ENCODE measurements at regions not wholly inside any gene's neighbourhood (a gene's known extent, or its start where the extent isn't known, plus 50 kb on each side); places are given as distances from the start of the nearest gene placed in this dataset.

DNA sequence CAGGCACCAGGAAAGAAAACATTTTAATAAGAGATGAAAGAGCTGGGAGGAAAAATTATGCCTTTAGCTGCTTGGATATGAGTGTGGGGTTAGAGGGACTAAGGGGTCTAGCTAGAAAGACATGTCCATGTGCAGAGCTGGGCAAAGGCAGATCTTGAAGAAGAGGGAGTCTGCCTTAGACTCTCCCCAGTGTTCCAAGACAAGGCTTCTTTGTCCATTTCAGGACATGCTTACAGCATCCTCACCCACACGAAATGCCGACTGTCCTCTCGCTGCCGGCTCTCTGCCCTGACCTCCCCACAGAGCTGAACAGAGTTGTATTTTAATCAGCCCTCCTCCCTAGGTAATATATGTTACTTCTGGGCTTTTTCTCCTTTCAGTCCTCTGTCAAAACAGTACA, 100.7 kb upstream of the ATP1B1 start:
- DNase-seq (no peak), ATAC-seq (ENCODE audit: low read depth in 2 of 2) (no peak)
- no peak overlapping the region for H3K27ac ChIP-seq (ENCODE audit: insufficient read depth, low read length, poor library complexity, severe bottlenecking)
- H3K36me3 Mint-ChIP-seq = no peaks in the 10 kb centered on the region
- no peaks in the 10 kb centered on the region for H3K4me1 ChIP-seq (ENCODE audit: control insufficient read depth, insufficient read depth, low read length, poor library complexity, severe bottlenecking)
- no peaks in the 10 kb centered on the region for H3K9me3 ChIP-seq (ENCODE audit: control insufficient read depth in 2 of 2, low read length in 2 of 2)
- no peak overlapping the region for H3K4me3 ChIP-seq (ENCODE audit: low read depth, low read length)
- H3K36me3 ChIP-seq (ENCODE audit: control insufficient read depth, insufficient read depth, low read length) = no peaks in the 10 kb centered on the region
- H3K4me3 Mint-ChIP-seq = no peak overlapping the region
- peaks cover 9% of the 10 kb centered on the region for H3K27me3 Mint-ChIP-seq
- no peaks in the 10 kb centered on the region for H3K27me3 ChIP-seq (ENCODE audit: control insufficient read depth, insufficient read depth, low read length)
- H3K27ac Mint-ChIP-seq = no peak overlapping the region
- H3K4me1 Mint-ChIP-seq = peaks cover 0 to 2% (median 0%) of the 10 kb centered on the region in 4 donors
- H3K9me3 Mint-ChIP-seq = peaks cover 0 to 3% (median 0%) of the 10 kb centered on the region in 7 donors

DNA sequence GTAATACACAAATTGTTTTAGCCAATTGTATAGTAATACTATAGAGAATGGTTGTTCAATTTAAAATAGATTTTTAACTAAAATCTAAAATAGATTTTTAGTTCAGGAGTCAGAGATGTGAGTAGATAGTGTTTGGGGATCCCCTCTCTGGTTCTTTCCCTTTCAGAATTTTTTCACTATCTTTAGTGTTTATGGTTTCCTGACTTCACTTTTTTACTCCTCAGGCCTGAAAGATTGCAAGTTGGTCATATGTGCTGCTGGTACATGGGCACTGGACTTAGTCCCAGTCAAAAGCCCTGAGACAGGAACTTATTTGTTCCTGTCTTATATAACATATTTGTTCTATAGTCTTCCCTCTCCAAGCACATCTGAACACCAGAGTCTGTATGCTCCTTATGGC, 96.8 kb upstream of the ATP1B1 start:
- H3K36me3 ChIP-seq (ENCODE audit: control insufficient read depth, insufficient read depth, low read length) = no peaks in the 10 kb centered on the region
- H3K27me3 ChIP-seq (ENCODE audit: control insufficient read depth, insufficient read depth, low read length) = no peaks in the 10 kb centered on the region
- no peak overlapping the region for H3K27ac Mint-ChIP-seq
- ATAC-seq (ENCODE audit: low read depth in 2 of 2) = no peak
- H3K9me3 Mint-ChIP-seq = no peaks in the 10 kb centered on the region
- no peak overlapping the region for H3K27ac ChIP-seq (ENCODE audit: insufficient read depth, low read length, poor library complexity, severe bottlenecking)
- peaks cover 4% of the 10 kb centered on the region for H3K27me3 Mint-ChIP-seq
- no peak overlapping the region for H3K4me3 Mint-ChIP-seq
- no peaks in the 10 kb centered on the region for H3K36me3 Mint-ChIP-seq
- H3K4me3 ChIP-seq (ENCODE audit: low read depth, low read length) = no peak overlapping the region
- no peak for DNase-seq
- no peaks in the 10 kb centered on the region for H3K4me1 ChIP-seq (ENCODE audit: control insufficient read depth, insufficient read depth, low read length, poor library complexity, severe bottlenecking)
- no peaks in the 10 kb centered on the region for H3K4me1 Mint-ChIP-seq
- no peaks in the 10 kb centered on the region for H3K9me3 ChIP-seq (ENCODE audit: control insufficient read depth in 2 of 2, low read length in 2 of 2)

DNA sequence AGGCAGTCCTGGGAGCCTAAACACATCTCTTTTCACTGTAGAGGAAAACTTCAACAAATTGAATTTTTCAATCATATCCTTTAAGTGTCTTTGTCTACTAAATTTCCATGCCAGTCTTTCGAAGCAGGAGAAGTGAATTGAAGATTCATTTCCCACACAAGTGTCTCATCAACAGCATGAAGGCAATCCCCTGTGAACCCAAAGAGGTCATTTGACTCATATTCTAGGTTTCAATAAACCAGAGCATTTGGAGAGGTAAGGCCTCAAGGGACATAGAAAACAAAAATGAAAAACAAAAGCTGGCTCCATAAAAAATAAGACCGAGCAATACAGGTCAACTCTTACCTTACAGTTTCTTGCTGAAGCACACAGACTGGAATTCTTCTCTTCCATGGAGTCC, 94.1 kb upstream of the ATP1B1 start:
- Mint-ChIP-seq H3K4me3 (no peak overlapping the region), H3K4me1 (no peaks in the 10 kb centered on the region), H3K27ac (no peak overlapping the region), H3K27me3 (peaks cover 4% of the 10 kb centered on the region), H3K36me3 (no peaks in the 10 kb centered on the region), H3K9me3 (no peaks in the 10 kb centered on the region)
- H3K9me3 ChIP-seq (ENCODE audit: control insufficient read depth in 2 of 2, low read length in 2 of 2) = no peaks in the 10 kb centered on the region
- ATAC-seq (ENCODE audit: low read depth in 2 of 2) = no peak
- no peaks in the 10 kb centered on the region for H3K27me3 ChIP-seq (ENCODE audit: control insufficient read depth, insufficient read depth, low read length)
- DNase-seq = no peak
- H3K4me1 ChIP-seq (ENCODE audit: control insufficient read depth, insufficient read depth, low read length, poor library complexity, severe bottlenecking) = no peaks in the 10 kb centered on the region
- H3K27ac ChIP-seq (ENCODE audit: insufficient read depth, low read length, poor library complexity, severe bottlenecking) = no peak overlapping the region
- no peak overlapping the region for H3K4me3 ChIP-seq (ENCODE audit: low read depth, low read length)
- no peaks in the 10 kb centered on the region for H3K36me3 ChIP-seq (ENCODE audit: control insufficient read depth, insufficient read depth, low read length)

DNA sequence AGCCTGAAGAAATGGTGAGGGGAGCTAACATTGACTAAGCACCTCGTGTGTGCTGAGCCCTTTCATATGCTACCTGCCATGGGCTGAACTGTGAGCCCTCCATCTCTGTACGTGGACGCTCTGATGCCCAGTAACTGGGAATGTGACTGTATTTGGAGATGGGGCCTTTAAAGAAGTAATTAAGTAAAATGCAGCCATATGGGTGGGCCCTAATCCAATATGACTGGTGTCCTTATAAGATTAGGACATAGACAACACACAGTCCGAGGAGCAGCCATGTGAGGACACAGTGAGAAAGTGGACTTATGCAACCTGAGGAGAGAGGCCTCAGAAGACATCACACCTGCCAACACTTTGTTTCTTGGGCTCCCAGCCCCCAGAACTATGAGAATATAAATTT, 92.7 kb upstream of the ATP1B1 start:
- ATAC-seq (ENCODE audit: low read depth in 2 of 2) = no peak
- Histone ChIP-seq H3K9me3 (ENCODE audit: control insufficient read depth in 2 of 2, low read length in 2 of 2) (no peaks in the 10 kb centered on the region), H3K4me1 (ENCODE audit: control insufficient read depth, insufficient read depth, low read length, poor library complexity, severe bottlenecking) (no peaks in the 10 kb centered on the region), H3K27ac (ENCODE audit: insufficient read depth, low read length, poor library complexity, severe bottlenecking) (no peak overlapping the region), H3K36me3 (ENCODE audit: control insufficient read depth, insufficient read depth, low read length) (no peaks in the 10 kb centered on the region), H3K27me3 (ENCODE audit: control insufficient read depth, insufficient read depth, low read length) (no peaks in the 10 kb centered on the region), H3K4me3 (ENCODE audit: low read depth, low read length) (no peak overlapping the region)
- Mint-ChIP-seq H3K27me3 (peaks cover 4% of the 10 kb centered on the region), H3K4me3 (no peak overlapping the region), H3K4me1 (peaks cover 0 to 7% (median 0%) of the 10 kb centered on the region in 4 donors), H3K36me3 (no peaks in the 10 kb centered on the region), H3K27ac (no peak overlapping the region), H3K9me3 (no peaks in the 10 kb centered on the region)
- DNase-seq = no peak

DNA sequence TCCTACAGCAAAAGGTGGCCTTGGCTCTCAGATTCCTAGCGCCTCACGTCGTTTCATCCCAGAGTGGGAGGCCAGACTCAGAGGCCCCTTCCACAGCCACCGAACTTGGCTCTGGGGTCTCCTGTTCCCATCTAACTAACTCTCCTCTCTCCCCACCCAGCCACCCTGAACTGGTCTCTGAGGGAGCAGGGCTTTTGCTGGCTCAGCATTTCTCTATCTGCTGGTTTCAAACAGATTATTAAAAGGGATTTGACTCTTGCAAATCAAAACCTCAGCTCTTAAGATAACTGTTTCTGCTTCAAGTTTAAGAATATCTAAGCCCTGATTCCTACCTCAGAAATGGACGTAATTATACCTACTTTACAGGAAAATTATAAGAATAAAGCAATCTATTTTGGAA, 91.0 kb upstream of the ATP1B1 start:
- ATAC-seq (ENCODE audit: low read depth in 2 of 2) = no peak
- Histone ChIP-seq H3K9me3 (ENCODE audit: control insufficient read depth in 2 of 2, low read length in 2 of 2) (no peaks in the 10 kb centered on the region), H3K27me3 (ENCODE audit: control insufficient read depth, insufficient read depth, low read length) (no peaks in the 10 kb centered on the region), H3K27ac (ENCODE audit: insufficient read depth, low read length, poor library complexity, severe bottlenecking) (no peak overlapping the region), H3K36me3 (ENCODE audit: control insufficient read depth, insufficient read depth, low read length) (no peaks in the 10 kb centered on the region), H3K4me1 (ENCODE audit: control insufficient read depth, insufficient read depth, low read length, poor library complexity, severe bottlenecking) (no peaks in the 10 kb centered on the region), H3K4me3 (ENCODE audit: low read depth, low read length) (no peak overlapping the region)
- no peak for DNase-seq
- Mint-ChIP-seq H3K36me3 (no peaks in the 10 kb centered on the region), H3K27ac (no peak overlapping the region), H3K4me3 (no peak overlapping the region), H3K4me1 (peaks cover 0 to 14% (median 0%) of the 10 kb centered on the region in 4 donors), H3K27me3 (peaks cover 9% of the 10 kb centered on the region), H3K9me3 (no peaks in the 10 kb centered on the region)

DNA sequence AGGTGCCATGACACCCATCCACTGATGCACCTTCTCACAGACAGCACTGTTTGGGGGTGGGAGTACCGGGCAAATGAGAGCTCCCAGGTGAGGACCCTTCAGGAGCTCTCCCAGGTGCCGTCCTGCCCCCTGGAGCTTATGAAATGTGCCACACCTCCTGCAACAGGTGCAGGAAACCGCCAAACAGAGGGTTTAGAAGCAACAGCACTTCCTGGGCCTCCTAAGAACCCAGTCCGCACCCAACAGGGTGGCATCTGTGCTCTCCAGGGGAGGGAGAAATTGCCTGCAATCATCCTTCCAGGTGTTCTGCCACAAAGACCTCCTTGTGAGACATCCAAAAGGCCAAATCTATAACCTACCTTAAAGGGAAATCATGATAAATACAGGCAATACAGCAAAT, 87.7 kb upstream of the ATP1B1 start:
- no peaks in the 10 kb centered on the region for H3K27me3 ChIP-seq (ENCODE audit: control insufficient read depth, insufficient read depth, low read length)
- no peaks in the 10 kb centered on the region for H3K9me3 ChIP-seq (ENCODE audit: control insufficient read depth in 2 of 2, low read length in 2 of 2)
- Mint-ChIP-seq H3K27ac (no peak overlapping the region), H3K27me3 (peaks cover 20% of the 10 kb centered on the region), H3K4me1 (peaks cover 0 to 14% (median 0%) of the 10 kb centered on the region in 4 donors), H3K9me3 (peaks cover 0 to 3% (median 0%) of the 10 kb centered on the region in 7 donors), H3K36me3 (no peaks in the 10 kb centered on the region), H3K4me3 (no peak overlapping the region)
- H3K36me3 ChIP-seq (ENCODE audit: control insufficient read depth, insufficient read depth, low read length) = no peaks in the 10 kb centered on the region
- H3K27ac ChIP-seq (ENCODE audit: insufficient read depth, low read length, poor library complexity, severe bottlenecking) = no peak overlapping the region
- H3K4me3 ChIP-seq (ENCODE audit: low read depth, low read length) = no peak overlapping the region
- DNase-seq = peak in 1 of 3 donors; percentile 50
- ATAC-seq (ENCODE audit: low read depth in 2 of 2) = no peak
- H3K4me1 ChIP-seq (ENCODE audit: control insufficient read depth, insufficient read depth, low read length, poor library complexity, severe bottlenecking) = no peaks in the 10 kb centered on the region

DNA sequence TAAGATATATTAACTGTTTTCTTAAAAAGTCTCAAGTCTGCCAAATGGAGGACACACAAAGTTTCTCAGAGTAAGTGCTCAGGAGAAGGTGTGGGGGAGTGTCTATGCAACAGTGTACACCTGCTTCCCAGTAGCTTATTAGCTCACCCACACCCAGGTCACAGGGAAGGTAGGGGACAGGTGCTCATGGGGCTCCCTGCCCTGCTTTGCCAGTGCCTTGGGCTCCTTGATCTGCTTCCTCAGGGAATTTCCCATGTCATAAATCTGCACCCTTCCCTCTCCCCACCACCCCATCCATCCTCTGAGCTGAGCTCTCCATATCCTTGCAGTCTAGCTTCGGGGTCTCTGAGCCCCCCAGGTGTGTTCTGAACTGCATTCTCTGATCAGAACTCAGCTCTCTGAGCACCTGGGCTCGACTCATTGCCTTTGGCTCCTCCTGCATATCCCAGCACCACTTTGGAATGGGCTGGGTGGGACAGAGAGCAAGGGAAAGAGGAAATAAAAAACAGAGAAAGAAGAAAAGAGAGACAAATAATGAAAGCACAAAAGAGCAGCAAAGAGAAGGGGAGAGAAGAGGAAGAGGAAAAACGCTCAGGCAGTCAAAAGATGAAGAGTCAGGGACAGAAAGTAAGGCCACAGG, 87.0 kb upstream of the ATP1B1 start:
- Mint-ChIP-seq H3K27ac (peak overlapping the region in 1 of 3 donors; percentile 26), H3K27me3 (peaks cover 25% of the 10 kb centered on the region), H3K36me3 (no peaks in the 10 kb centered on the region), H3K9me3 (peaks cover 0 to 3% (median 0%) of the 10 kb centered on the region in 7 donors), H3K4me1 (peaks cover 0 to 14% (median 0%) of the 10 kb centered on the region in 4 donors), H3K4me3 (no peak overlapping the region)
- Histone ChIP-seq H3K27me3 (ENCODE audit: control insufficient read depth, insufficient read depth, low read length) (no peaks in the 10 kb centered on the region), H3K27ac (ENCODE audit: insufficient read depth, low read length, poor library complexity, severe bottlenecking) (no peak overlapping the region), H3K4me1 (ENCODE audit: control insufficient read depth, insufficient read depth, low read length, poor library complexity, severe bottlenecking) (no peaks in the 10 kb centered on the region), H3K9me3 (ENCODE audit: control insufficient read depth in 2 of 2, low read length in 2 of 2) (no peaks in the 10 kb centered on the region), H3K4me3 (ENCODE audit: low read depth, low read length) (no peak overlapping the region), H3K36me3 (ENCODE audit: control insufficient read depth, insufficient read depth, low read length) (no peaks in the 10 kb centered on the region)
- DNase-seq = no peak
- ATAC-seq (ENCODE audit: low read depth in 2 of 2) = no peak

DNA sequence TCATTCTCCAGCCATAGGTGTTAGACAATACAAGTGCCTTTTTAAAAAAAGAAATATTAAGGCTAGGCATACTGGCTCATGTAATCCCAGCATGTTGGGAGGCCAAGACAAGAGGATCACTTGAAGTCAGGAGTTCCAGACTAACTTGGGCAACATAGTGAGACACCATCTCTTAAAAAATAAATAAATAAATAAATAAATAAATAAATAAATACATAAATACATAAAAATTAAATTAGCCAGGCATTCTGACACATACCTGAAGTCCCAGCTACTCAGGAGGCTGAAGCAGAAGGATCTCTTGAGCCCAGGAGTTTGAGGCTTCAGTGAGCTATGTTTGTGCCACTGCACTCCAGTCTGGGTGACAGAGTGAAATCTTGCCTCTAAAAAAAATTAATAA, 85.8 kb upstream of the ATP1B1 start:
- DNase-seq (no peak), ATAC-seq (ENCODE audit: low read depth in 2 of 2) (no peak)
- Histone ChIP-seq H3K27me3 (ENCODE audit: control insufficient read depth, insufficient read depth, low read length) (no peaks in the 10 kb centered on the region), H3K4me1 (ENCODE audit: control insufficient read depth, insufficient read depth, low read length, poor library complexity, severe bottlenecking) (no peaks in the 10 kb centered on the region), H3K9me3 (ENCODE audit: control insufficient read depth in 2 of 2, low read length in 2 of 2) (no peaks in the 10 kb centered on the region), H3K36me3 (ENCODE audit: control insufficient read depth, insufficient read depth, low read length) (no peaks in the 10 kb centered on the region), H3K27ac (ENCODE audit: insufficient read depth, low read length, poor library complexity, severe bottlenecking) (no peak overlapping the region), H3K4me3 (ENCODE audit: low read depth, low read length) (no peak overlapping the region)
- H3K36me3 Mint-ChIP-seq = no peaks in the 10 kb centered on the region
- peaks cover 25% of the 10 kb centered on the region for H3K27me3 Mint-ChIP-seq
- H3K4me3 Mint-ChIP-seq = no peak overlapping the region
- H3K4me1 Mint-ChIP-seq = peaks cover 0 to 14% (median 0%) of the 10 kb centered on the region in 4 donors
- H3K27ac Mint-ChIP-seq = no peak overlapping the region
- peaks cover 0 to 3% (median 0%) of the 10 kb centered on the region in 7 donors for H3K9me3 Mint-ChIP-seq
